ENCODE measurements at regions not wholly inside any gene's neighbourhood (a gene's known extent, or its start where the extent isn't known, plus 50 kb on each side); places are given as distances from the start of the nearest gene placed in this dataset.

DNA sequence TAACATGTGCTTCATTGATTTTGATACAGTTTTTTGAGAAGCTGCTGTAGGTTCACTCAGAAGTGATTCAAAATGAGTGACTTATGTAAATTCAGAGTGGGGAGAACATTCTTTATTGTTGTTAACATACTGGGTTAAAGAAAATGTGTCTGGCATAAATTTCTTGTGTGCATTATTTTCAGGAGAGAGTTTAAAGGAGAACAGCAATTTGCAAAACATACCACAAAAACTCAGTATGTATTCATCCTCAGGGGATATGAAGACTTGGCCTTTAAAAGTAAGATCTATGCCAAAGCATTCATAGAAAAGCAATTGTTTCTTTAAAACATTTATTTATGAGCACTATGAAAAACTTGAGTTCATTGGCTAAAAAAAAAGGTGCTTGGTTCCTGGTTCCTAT is 1089.8 kb downstream of the ROBO2 start:
- H3K36me3 Mint-ChIP-seq (ENCODE audit: insufficient read depth in 1 of 3, low read depth in 3 of 3): peaks cover 2 to 4% (median 3%) of the 10 kb centered on the region in 3 experiments; a peak in 3 of 7 replicates
- H3K9me3 Mint-ChIP-seq: peaks cover 0 to 2% of the 10 kb centered on the region in 2 experiments; a peak in 3 of 5 replicates
- Histone ChIP-seq H3K18ac (ENCODE audit: insufficient read length, low read depth, low read length) (no peak overlapping the region), H2BK120ac (ENCODE audit: low read depth, low read length, poor library complexity, severe bottlenecking) (no peak overlapping the region), H2AFZ (ENCODE audit: low read length) (no peak overlapping the region), H4K91ac (ENCODE audit: insufficient read length, low read depth, low read length) (no peak overlapping the region), H3K4ac (ENCODE audit: low read depth, low read length) (no peak overlapping the region), H3T11ph (ENCODE audit: low read length) (no peak overlapping the region), H4K5ac (ENCODE audit: insufficient read length, low read depth, low read length) (no peak overlapping the region), H4K8ac (replicated peaks; ENCODE audit: insufficient read length, low read depth, low read length) (no peak overlapping the region), H3K14ac (ENCODE audit: insufficient read depth, low read length) (no peak overlapping the region), H3K79me2 (ENCODE audit: insufficient read depth, low read length) (no peaks in the 10 kb centered on the region), H3K23ac (ENCODE audit: insufficient read length, low read depth, low read length) (no peak overlapping the region), H3K56ac (ENCODE audit: insufficient read length, low read depth, low read length) (no peak overlapping the region), H3K27me3 (ENCODE audit: insufficient read depth, low read length) (no peaks in the 10 kb centered on the region), H4K20me1 (ENCODE audit: control insufficient read depth, insufficient read depth, insufficient read length) (no peaks in the 10 kb centered on the region), H3K27ac (ENCODE audit: insufficient read length, low read depth, low read length) (no peak overlapping the region), H2BK15ac (ENCODE audit: low read depth, low read length) (no peak overlapping the region), H2BK12ac (ENCODE audit: insufficient read length, low read depth, low read length) (no peak overlapping the region), H3K4me2 (ENCODE audit: insufficient read depth, insufficient read length, low read length) (no peak overlapping the region), H3K9ac (ENCODE audit: extremely low read depth, insufficient read length, low read length) (no peak overlapping the region), H2BK5ac (ENCODE audit: insufficient read length, low read length) (no peak overlapping the region), H3K9me3 (ENCODE audit: control insufficient read depth, low read depth, low read length) (no peaks in the 10 kb centered on the region), H2BK20ac (ENCODE audit: low read depth, low read length, poor library complexity, severe bottlenecking) (no peak overlapping the region), H3K23me2 (ENCODE audit: insufficient read length, low read depth, low read length, poor library complexity, severe bottlenecking) (no peaks in the 10 kb centered on the region), H3K4me1 (ENCODE audit: insufficient read depth, low read length) (no peaks in the 10 kb centered on the region), H2AK5ac (ENCODE audit: insufficient read length, low read length) (no peak overlapping the region), H3K79me1 (ENCODE audit: insufficient read depth, low read depth, low read length, poor library complexity, severe bottlenecking) (no peaks in the 10 kb centered on the region)
- TF ChIP-seq, protein P1, sequence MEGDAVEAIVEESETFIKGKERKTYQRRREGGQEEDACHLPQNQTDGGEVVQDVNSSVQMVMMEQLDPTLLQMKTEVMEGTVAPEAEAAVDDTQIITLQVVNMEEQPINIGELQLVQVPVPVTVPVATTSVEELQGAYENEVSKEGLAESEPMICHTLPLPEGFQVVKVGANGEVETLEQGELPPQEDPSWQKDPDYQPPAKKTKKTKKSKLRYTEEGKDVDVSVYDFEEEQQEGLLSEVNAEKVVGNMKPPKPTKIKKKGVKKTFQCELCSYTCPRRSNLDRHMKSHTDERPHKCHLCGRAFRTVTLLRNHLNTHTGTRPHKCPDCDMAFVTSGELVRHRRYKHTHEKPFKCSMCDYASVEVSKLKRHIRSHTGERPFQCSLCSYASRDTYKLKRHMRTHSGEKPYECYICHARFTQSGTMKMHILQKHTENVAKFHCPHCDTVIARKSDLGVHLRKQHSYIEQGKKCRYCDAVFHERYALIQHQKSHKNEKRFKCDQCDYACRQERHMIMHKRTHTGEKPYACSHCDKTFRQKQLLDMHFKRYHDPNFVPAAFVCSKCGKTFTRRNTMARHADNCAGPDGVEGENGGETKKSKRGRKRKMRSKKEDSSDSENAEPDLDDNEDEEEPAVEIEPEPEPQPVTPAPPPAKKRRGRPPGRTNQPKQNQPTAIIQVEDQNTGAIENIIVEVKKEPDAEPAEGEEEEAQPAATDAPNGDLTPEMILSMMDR (conservative IDR thresholded peaks at IDR 0.05): no peak
- H3K4me1 Mint-ChIP-seq: peaks cover 4% of the 10 kb centered on the region in 2 experiments
- DNase-seq: no peak
- no peak overlapping the region for H3K27ac Mint-ChIP-seq
- H3K27me3 Mint-ChIP-seq (ENCODE audit: low read depth): no peaks in the 10 kb centered on the region
- no peak overlapping the region for H3K4me3 Mint-ChIP-seq
